ENCODE measurements at regions not wholly inside any gene's neighbourhood (a gene's known extent, or its start where the extent isn't known, plus 50 kb on each side); places are given as distances from the start of the nearest gene placed in this dataset.
"Not testable (repeated sequence)": the region's sequence is repeated elsewhere in the genome, so short reads cannot be mapped to it uniquely, and the experiment has no call there.

DNA sequence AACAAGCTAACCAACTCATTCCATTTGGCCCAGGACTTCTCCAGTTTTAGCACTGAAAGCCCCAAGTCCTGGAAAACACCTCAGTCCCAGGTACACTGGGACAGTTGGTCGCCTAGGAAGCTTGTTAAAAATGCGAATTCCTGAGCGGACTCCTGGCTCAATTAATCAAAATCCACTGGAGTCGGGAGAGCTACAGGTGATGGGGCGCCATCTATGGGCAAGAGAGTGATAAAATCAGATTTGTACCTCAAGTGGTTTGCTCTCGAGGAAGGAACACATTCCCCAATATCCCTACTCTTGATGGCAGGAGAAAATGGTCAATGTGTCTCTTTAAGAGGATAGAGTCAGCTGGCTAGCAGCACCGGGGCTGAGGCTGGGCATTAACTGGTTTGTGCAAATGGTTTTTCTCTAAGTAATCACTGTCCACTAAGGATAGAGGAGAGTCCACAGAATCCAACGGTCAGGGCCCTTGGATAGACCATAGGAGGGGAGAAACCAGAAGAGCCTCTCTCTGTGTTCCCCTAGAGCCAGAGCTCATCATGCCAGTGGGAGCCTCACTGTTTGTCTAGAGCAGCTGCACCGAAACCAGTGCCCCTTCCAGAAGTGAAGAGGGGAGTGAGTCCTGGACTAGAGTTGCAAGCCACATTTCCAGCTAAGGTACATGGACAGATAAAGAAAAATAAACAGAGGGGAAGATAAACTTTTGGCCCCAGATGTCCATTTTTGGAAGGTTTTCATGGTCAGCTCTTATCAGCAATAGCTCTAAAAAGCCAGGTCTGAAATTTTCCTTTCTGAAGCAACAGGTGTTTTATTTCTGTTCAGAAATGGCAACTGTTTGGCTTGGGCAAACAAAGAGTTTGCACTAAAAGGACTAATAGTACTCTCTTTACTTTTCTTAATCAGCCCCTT, 148.5 kb downstream of the TENT5C start:
- Mint-ChIP-seq H3K27ac (no peak overlapping the region), H3K4me1 (peaks cover 4 to 7% (median 7%) of the 10 kb centered on the region in 3 donors), H3K4me3 (no peak overlapping the region), H3K36me3 (peaks cover 3% of the 10 kb centered on the region), H3K27me3 (peaks cover 23% of the 10 kb centered on the region), H3K9me3 (no peaks in the 10 kb centered on the region)

DNA sequence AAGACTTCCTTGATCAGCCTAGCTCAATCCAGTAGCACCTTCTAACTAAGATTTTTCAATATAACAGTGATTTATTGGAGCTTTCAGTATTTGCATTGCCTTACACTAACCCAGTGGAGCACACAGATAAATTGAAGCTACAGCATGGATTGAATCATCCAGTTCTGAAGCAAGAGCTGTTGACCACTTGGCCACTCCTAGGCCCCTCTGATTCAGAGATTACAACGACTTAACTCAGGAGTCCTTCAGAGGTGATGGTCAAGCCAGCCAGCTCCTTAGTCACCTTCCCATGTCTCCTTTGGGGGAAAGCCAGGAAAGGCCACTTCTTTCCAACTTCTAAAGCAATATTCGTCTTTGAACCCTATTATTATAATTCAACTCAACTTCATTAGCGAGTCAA, 151.8 kb downstream of the TENT5C start:
- Mint-ChIP-seq H3K27ac (no peak overlapping the region), H3K4me3 (no peak overlapping the region), H3K36me3 (no peaks in the 10 kb centered on the region), H3K27me3 (peaks cover 18% of the 10 kb centered on the region), H3K9me3 (no peaks in the 10 kb centered on the region), H3K4me1 (peaks cover 4 to 7% (median 7%) of the 10 kb centered on the region in 3 donors)

DNA sequence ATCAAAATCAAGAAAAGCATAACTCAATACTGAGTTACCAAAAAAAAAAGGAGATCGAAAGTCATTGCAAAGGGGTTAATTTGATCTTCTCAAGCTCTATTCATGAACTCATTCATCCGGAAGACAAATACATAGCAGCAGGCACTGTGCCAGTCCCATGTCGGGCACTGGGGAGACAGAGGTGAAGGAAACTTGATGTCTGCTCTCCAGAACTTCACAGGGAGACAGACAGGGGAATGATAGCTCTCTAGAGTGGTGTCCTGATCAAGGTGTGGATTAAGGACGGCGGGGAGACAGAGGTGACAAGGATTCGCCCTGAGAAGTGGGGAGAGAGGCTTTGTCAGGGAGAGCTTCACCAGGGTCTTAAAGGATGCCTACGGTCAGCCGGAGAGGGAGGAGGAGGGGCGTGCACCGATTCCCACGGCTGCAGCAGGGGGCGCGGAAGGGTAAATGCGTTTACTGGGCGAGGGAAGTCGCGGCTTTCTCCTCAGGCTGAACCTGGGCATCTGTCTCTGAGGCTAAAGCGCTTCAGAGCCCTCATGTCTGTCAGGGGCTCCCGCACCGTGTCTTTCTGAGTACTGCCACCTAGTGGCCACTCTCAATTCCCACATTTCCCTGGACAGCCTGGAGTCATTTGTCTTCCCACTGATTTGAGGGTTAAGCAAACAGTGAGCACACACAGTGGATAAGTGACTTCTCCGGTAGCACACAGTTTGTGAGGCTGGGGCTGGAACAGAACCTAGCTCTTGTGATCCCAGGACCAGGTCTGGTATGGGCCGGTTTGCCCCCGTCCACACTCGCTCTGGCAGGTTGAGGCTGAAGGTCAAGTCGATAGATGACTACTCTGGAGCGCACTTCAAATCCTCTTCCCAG, 152.8 kb downstream of the TENT5C start:
- Mint-ChIP-seq H3K9me3 (no peaks in the 10 kb centered on the region), H3K4me3 (peak overlapping the region in 3 of 4 donors; percentile 70 to 81 (median 78)), H3K36me3 (no peaks in the 10 kb centered on the region), H3K27me3 (peaks cover 11% of the 10 kb centered on the region), H3K4me1 (peaks cover 4 to 7% (median 6%) of the 10 kb centered on the region in 3 donors), H3K27ac (peak overlapping the region in 1 of 3 donors; percentile 17)

DNA sequence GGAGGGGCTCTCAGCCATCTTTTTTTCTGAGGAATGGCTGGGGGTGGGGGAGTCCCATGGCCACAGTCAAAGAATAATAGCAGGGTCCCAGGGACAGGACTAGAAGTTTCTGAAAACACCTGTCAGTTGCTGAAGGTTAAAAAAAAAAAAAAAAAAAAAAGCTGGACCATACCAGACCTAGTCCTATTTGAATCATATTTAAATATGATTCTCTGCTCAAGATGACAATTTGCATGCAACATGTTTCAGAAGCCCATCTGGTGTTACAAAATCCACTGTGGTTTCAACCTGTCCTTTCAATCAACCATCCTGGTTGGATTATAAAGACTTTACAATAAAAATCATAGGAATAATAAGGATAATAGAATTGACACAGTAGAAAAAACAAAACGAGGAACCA, 153.7 kb downstream of the TENT5C start:
- peaks cover 8% of the 10 kb centered on the region for H3K27me3 Mint-ChIP-seq
- peak overlapping the region in 1 of 4 donors; percentile 29 for H3K4me3 Mint-ChIP-seq
- H3K4me1 Mint-ChIP-seq, result peaks cover 4 to 7% (median 6%) of the 10 kb centered on the region in 3 donors
- no peak overlapping the region for H3K27ac Mint-ChIP-seq
- H3K9me3 Mint-ChIP-seq, result no peaks in the 10 kb centered on the region
- no peaks in the 10 kb centered on the region for H3K36me3 Mint-ChIP-seq

DNA sequence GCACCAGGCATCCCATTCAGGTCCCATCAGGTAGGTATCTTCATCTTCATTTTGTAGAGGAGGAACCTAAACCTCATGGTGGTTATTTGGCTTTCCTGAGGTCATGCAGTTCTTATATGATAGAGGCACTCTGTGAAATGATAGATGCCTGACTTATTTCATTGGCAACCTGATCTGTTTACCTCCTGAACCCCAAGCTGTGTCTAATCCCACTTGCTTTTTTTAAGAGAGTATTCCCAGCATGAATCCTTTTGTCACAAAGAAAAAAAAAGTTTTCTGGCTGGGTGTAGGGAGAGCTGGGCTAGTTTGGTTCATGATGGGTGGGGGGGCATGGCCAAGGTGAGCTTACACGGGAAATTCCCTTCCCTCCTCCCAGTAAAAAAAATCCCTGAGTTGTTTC, 154.2 kb downstream of the TENT5C start:
- H3K4me1 Mint-ChIP-seq, result peaks cover 4 to 7% (median 6%) of the 10 kb centered on the region in 3 donors
- no peak overlapping the region for H3K27ac Mint-ChIP-seq
- no peaks in the 10 kb centered on the region for H3K36me3 Mint-ChIP-seq
- H3K4me3 Mint-ChIP-seq, result peak overlapping the region in 1 of 4 donors; percentile 29
- no peaks in the 10 kb centered on the region for H3K9me3 Mint-ChIP-seq
- peaks cover 8% of the 10 kb centered on the region for H3K27me3 Mint-ChIP-seq

DNA sequence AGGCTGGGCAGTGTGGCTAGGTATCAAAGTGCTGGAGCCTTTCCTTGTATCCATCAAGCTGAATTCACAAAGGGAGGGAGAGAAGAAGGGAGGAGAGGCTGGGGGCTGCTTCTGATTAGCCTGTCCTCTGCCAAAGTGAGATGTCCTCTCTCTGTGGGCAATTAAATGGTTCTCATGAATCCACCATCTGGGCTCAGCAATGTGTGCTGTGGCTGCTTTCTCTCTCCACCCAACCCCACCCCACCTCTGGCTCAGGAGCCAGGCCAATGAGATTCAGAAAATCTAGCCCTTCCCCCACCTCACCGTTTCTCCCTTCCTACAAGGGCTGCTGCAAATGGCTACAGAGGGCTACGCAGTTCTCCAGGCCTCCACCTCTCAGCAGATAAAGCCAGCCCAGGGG, 154.6 kb downstream of the TENT5C start:
- H3K9me3 Mint-ChIP-seq, result no peaks in the 10 kb centered on the region
- H3K27me3 Mint-ChIP-seq, result peaks cover 11% of the 10 kb centered on the region
- no peak overlapping the region for H3K27ac Mint-ChIP-seq
- no peak overlapping the region for H3K4me3 Mint-ChIP-seq
- peaks cover 4 to 7% (median 6%) of the 10 kb centered on the region in 3 donors for H3K4me1 Mint-ChIP-seq
- no peaks in the 10 kb centered on the region for H3K36me3 Mint-ChIP-seq

DNA sequence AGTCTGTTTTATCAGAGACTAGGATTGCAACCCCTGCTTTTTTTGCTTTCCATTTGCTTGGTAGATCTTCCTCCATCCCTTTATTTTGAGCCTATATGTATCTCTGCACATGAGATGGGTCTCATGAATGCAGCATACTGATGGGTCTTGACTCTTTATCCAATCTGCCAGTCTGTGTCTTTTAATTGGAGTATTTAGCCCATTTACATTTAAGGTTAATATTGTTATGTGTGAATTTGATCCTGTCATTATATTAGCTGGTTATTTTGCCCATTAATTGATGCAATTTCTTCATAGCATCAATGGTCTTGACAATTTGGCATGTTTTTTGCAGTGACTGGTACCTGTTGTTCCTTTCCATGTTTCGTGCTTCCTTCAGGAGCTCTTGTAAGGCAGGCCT, 161.7 kb downstream of the GDAP2 start:
- not testable (repeated sequence) for H3K36me3 Mint-ChIP-seq, H3K4me1 Mint-ChIP-seq, H3K4me3 Mint-ChIP-seq, H3K27ac Mint-ChIP-seq
- H3K27me3 Mint-ChIP-seq, result peaks cover 14% of the 10 kb centered on the region
- H3K9me3 Mint-ChIP-seq, result peaks cover 12 to 38% (median 15%) of the 10 kb centered on the region in 3 donors

DNA sequence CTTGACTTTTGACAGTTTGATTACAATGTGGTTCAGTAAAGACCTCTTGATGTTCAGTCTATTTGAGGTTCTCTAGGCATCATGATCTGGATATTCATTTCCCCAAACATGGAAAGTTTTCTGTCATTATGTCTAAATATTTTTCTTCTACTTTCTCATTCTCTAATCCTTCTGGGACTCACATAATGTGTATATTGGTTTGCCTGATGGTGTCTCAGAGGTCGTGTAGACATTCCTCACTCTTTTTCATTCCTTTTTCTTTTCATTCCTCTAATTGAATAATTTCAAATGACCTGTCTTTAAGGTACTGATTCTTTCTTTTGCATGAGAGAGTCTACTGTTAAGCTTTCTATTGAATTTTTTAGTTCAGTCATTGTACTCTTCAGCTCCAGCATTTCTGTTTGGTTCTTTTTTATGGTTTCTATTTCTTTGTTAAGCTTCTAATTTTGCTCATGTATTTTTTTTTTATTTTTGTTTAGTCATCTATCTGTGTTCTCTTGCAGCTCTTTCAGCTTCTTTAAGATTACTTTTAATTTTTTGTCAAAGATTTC, 158.4 kb downstream of the GDAP2 start:
- Mint-ChIP-seq H3K27ac (no peak overlapping the region), H3K36me3 (no peaks in the 10 kb centered on the region), H3K27me3 (peaks cover 5% of the 10 kb centered on the region), H3K4me3 (no peak overlapping the region), H3K4me1 (no peaks in the 10 kb centered on the region), H3K9me3 (peaks cover 12 to 48% (median 15%) of the 10 kb centered on the region in 3 donors)

DNA sequence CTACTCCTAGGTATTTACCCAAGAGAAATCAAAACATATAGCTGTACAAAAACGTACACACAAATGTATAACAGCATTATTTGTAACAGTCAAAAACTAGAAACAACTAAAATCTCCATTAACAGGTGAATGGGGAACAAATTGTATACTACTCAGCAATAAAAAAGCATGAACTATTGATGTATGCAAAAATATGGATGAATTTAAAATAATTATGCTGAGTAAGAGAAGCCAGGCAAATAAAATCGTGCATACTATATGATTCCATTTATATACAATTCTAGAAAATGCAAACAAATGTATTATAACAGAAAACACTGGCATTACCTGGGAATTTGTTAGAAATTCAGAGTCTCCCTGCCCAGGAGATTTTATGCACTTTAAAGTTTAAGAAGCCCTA, 150.1 kb downstream of the GDAP2 start:
- no peak overlapping the region for H3K27ac Mint-ChIP-seq
- no peaks in the 10 kb centered on the region for H3K4me1 Mint-ChIP-seq
- peaks cover 0 to under 1% (median 0%) of the 10 kb centered on the region in 3 donors for H3K9me3 Mint-ChIP-seq
- peaks cover 1% of the 10 kb centered on the region for H3K36me3 Mint-ChIP-seq
- no peak overlapping the region for H3K4me3 Mint-ChIP-seq
- peaks cover 3% of the 10 kb centered on the region for H3K27me3 Mint-ChIP-seq

DNA sequence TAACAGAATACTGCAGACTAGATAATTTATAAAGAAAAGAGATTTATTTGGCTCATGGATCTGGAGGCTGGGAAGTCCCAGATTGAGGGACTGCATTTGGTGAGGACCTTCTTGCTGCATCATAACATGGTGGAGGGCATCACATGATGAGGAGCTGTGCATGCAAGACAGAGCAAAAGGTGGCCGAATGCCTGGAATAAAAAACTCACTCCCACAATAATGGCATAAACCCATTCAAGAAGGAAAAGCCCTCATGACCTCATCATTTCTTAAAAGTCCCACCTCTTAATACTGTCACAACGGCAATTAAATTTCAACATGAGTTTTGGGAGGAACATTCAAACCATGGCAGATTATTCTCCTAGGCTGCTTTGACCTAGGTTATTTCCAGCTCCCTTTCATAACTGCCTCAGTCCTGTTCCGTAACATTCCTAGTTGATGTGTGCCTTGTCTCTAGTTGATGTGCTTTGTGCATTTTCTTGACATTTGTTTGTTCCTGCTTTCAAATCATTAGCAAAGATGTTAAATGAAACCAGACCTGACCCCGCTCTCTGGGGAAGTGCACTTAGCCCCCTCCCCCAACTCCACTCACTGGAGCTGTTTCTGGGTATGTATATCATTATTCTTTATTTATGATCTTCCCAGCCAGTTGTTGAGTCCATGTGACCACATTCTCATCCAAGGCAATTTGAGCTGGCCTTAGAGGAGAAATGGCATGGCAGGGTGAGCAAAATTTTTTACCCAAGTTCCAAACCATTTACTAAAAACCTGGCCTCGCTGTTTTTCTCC, 148.5 kb downstream of the GDAP2 start:
- Mint-ChIP-seq H3K27ac (peak overlapping the region in 1 of 3 donors; percentile 63), H3K4me3 (no peak overlapping the region), H3K27me3 (peaks cover 5% of the 10 kb centered on the region), H3K4me1 (peaks cover 0 to 6% (median 4%) of the 10 kb centered on the region in 3 donors), H3K36me3 (peaks cover 1% of the 10 kb centered on the region), H3K9me3 (peaks cover 0 to 4% (median 4%) of the 10 kb centered on the region in 3 donors)

DNA sequence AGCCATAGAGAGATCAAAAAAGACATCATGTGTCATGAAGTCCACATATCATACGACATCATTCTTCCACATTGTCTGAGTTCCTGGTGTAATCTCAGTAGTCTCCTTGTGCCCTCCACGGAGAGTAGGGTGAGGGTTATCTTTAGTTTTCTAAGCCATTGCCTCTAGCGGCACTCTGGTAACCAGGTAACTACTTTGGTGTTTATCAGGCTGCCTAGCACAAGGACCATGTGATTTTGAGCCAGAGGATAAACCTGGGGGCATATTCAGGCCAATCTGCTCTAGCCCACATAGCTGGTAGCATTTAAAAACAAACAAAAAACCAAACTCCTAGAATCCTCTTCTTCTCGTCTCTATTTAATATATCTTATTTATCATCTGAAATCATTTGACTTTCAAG, 147.4 kb downstream of the GDAP2 start:
- Mint-ChIP-seq H3K27ac (no peak overlapping the region), H3K9me3 (peaks cover 2 to 4% (median 4%) of the 10 kb centered on the region in 3 donors), H3K27me3 (peaks cover 5% of the 10 kb centered on the region), H3K4me3 (no peak overlapping the region), H3K4me1 (peaks cover 0 to 6% (median 4%) of the 10 kb centered on the region in 3 donors), H3K36me3 (peaks cover 3% of the 10 kb centered on the region)

DNA sequence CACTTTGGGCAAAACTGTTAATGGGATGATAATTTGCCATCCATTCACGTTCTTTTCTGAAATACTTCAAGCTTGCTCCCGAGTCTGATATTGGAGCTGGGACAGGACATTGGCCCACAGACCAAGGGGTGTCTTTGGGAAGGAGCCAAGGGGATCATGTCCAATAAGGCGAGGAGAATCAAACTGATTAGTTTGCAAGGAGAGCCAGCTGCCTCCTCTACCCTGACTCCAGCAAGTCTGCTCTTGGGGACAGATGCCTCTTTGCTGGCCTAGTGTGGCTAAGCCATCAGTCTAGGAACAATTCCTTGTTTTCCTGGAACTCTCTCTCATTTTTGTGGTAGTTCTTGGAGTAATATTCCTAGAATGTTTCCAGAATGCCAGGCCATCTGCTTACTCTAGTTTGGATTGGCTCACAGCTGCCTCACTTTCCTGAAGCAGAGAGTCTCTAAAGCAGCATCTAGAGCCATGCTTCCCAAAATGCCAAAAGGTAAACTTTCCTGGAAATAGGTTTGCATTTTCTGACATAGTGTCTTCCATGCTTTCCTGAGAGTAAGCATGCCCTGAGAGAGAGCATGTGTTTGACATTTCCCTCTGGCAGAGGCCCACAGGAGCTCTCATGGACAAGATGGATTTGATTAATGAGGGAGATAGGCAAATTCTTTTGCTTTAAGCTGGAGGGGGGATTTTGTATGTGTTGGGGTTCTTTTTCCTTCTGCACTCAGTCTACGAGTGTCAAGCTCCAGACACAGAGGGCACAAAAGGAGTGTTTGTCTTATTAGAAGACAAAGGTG, 145.6 kb downstream of the GDAP2 start:
- Mint-ChIP-seq H3K36me3 (peaks cover 3% of the 10 kb centered on the region), H3K27me3 (peaks cover 6% of the 10 kb centered on the region), H3K4me1 (peaks cover 0 to 6% (median 4%) of the 10 kb centered on the region in 3 donors), H3K27ac (no peak overlapping the region), H3K4me3 (no peak overlapping the region), H3K9me3 (peaks cover 2 to 4% (median 4%) of the 10 kb centered on the region in 3 donors)

DNA sequence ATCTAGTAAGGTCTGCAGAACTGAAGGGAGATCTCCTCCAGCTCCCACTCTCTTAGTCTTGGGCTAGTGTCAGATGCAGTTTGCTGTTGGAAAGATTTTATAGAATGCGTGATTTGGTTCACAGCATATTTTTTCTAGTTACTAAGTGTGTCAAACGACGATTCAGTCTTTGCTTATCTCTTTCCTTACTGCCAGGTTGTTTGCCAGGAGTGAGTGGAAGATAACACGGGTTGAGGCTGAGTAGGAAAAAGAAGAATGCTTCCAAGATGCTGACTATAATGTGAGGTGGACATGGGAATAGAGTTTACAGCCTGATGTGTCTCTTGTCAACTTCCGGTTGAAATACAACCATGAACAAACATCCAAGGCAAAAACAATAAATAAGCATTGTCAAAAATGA, 141.4 kb downstream of the GDAP2 start:
- Mint-ChIP-seq H3K27me3 (peaks cover 7% of the 10 kb centered on the region), H3K4me1 (peaks cover 0 to 6% (median 4%) of the 10 kb centered on the region in 3 donors), H3K4me3 (no peak overlapping the region), H3K27ac (no peak overlapping the region), H3K36me3 (peaks cover 6% of the 10 kb centered on the region), H3K9me3 (peaks cover 4 to 7% (median 5%) of the 10 kb centered on the region in 3 donors)

Data from IgD-negative memory B cell (primary cell).